Activated CD8-positive, alpha-beta memory T cell treated with anti-CD3 and anti-CD28 coated beads, Interleukin-2, amount 50 U/mL, for 1 hour (primary cell): ENCODE measurements at regions not wholly inside any gene's neighbourhood (a gene's known extent, or its start where the extent isn't known, plus 50 kb on each side); places are given as distances from the start of the nearest gene placed in this dataset.

Source experiments
- DNase-seq: peaks from one replicate; pipeline ENCODE4 v3.0.0-alpha.2; 2020; ENCODE audit errors: extremely low read depth

GRCh38 chr5:72041654-72042053 lies 65.6 kb upstream of the MAP1B start:
- no peak for DNase-seq

- no peak for DNase-seq
Measured at GRCh38 chr5:72042097-72042496, 65.2 kb upstream of the MAP1B start.

DNA sequence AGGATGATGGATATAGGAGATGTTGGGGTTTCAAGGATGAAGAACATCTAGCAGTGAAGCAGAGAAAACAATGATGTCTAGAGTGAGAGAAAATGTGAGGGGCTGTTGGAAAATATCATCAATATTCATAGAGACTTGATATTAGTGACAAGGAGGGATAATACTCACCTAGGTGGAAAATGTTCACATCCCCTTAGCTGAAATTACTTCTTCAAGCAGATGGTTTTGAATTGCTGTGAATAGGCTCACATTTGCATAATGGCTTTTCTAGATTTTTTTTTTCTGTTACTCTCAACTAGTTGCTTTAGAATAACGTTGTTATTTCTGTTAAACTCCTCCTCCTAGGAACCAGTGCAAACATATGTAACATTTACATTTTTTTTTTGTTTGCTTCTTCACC lies 61.6 kb upstream of the MAP1B start:
- no peak for DNase-seq

- no peak for DNase-seq
Measured at GRCh38 chr5:72046106-72046505, 61.2 kb upstream of the MAP1B start.

DNA sequence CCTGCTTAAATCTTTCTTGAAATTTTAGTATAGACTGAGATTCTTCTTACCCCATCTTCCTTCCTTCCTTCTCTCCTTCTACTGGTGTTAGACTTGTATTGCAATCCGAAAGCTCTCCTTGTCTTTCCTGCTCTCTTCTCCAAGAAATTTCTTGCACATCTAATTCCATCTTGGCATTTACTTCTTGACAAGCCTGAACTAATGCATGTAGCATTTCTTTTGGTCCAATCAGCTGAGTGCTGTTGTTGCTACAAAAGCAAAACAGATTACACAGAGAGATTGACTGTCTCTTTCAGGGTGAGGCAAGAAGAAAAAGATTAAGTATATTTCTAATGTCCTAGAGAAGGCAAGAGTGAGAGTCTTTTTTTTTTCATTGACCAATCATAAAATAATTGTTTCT lies 51.6 kb upstream of the MAP1B start:
- no peak for DNase-seq
